WTC11 (cell line): ENCODE measurements at regions not wholly inside any gene's neighbourhood (a gene's known extent, or its start where the extent isn't known, plus 50 kb on each side); places are given as distances from the start of the nearest gene placed in this dataset.
A peak's percentile ranks its signal among the peaks of the same experiment; 100 is the strongest.
"Not testable (repeated sequence)": the region's sequence is repeated elsewhere in the genome, so short reads cannot be mapped to it uniquely, and the experiment has no call there.

Experiments
- ATAC-seq: fragments of 200-7000 bp; cut with Tn5 transposase; 2 replicates; pipeline ENCODE4 v1.10.0; 2021; ENCODE audit warnings: mild to moderate bottlenecking, moderate library complexity
- CTCF ChIA-PET: fragments of 300-600 bp; sonication (Branson Sonifier 250); formaldehyde crosslinking; loops from one replicate; lab custom pipeline; 2021; ENCODE audit warnings: antibody characterized with exemption; lab: Charles Lee
- POLR2A ChIA-PET: fragments of 350-600 bp; sonication (Branson Sonifier 250); formaldehyde crosslinking; loops from one replicate; lab custom pipeline; 2021; ENCODE audit warnings: antibody characterized with exemption; lab: Charles Lee
- DNase-seq: peaks from one replicate; pipeline ENCODE4 v3.0.0; 2021; ENCODE audit warnings: low spot score
- H3K27ac Mint-ChIP-seq: 2 replicates; pipeline ENCODE4 v1.8.0; 2021; ENCODE audit warnings: mixed read lengths
- H3K27me3 Mint-ChIP-seq: 2 replicates; pipeline ENCODE4 v1.8.0; 2021; ENCODE audit warnings: low read depth, mild to moderate bottlenecking, moderate library complexity, mixed read lengths
- H3K36me3 Mint-ChIP-seq: 2 replicates; pipeline ENCODE4 v1.8.0; 2021; ENCODE audit warnings: mixed read lengths
- H3K4me1 Mint-ChIP-seq: 2 replicates; pipeline ENCODE4 v1.8.0; 2022; ENCODE audit warnings: mixed read lengths
- H3K4me3 Mint-ChIP-seq: 2 replicates; pipeline ENCODE4 v1.8.0; 2021; ENCODE audit warnings: mild to moderate bottlenecking, moderate library complexity, mixed read lengths
- H3K9me3 Mint-ChIP-seq: 2 replicates; pipeline ENCODE4 v1.8.0; 2021; ENCODE audit warnings: mixed read lengths
- AR ChIP-seq: fragments of 250-450 bp; sonication (Bioruptor Pico); IDR thresholded peaks from 2 replicates; pipeline ENCODE4 v1.9.0; 2021; ENCODE audit warnings: mild to moderate bottlenecking
- ATF2 ChIP-seq: sonication (generic); formaldehyde crosslinking; IDR thresholded peaks from 2 replicates; pipeline ENCODE4 v1.8.1; 2022; ENCODE audit warnings: low read depth, missing genetic modification reagents, borderline replicate concordance
- CREB1 ChIP-seq: sonication (generic); formaldehyde crosslinking; IDR thresholded peaks from 2 replicates; pipeline ENCODE4 v1.8.0; 2023; ENCODE audit warnings: mild to moderate bottlenecking, missing genetic modification reagents
- E2F4 ChIP-seq: sonication (generic); formaldehyde crosslinking; IDR thresholded peaks from 2 replicates; pipeline ENCODE4 v1.8.1; 2022; ENCODE audit warnings: low read depth, mild to moderate bottlenecking, moderate library complexity, missing genetic modification reagents, borderline replicate concordance
- FOXP4 ChIP-seq: sonication (generic); formaldehyde crosslinking; IDR thresholded peaks from 2 replicates; pipeline ENCODE4 v1.8.0; 2022; ENCODE audit warnings: mild to moderate bottlenecking, missing genetic modification reagents
- GRHL2 ChIP-seq: fragments of 250-450 bp; sonication (Bioruptor Pico); IDR thresholded peaks from 2 replicates; pipeline ENCODE4 v1.8.0; 2022; ENCODE audit warnings: mild to moderate bottlenecking, moderate library complexity; ENCODE audit not compliant: insufficient replicate concordance, severe bottlenecking
- MLX ChIP-seq: sonication (generic); formaldehyde crosslinking; IDR thresholded peaks from 2 replicates; pipeline ENCODE4 v1.8.1; 2023; ENCODE audit warnings: mild to moderate bottlenecking, missing genetic modification reagents, moderate library complexity
- NFATC4 ChIP-seq: fragments of 250-450 bp; sonication (Bioruptor Pico); IDR thresholded peaks from 2 replicates; pipeline ENCODE4 v1.9.0; 2021; ENCODE audit warnings: mild to moderate bottlenecking
- NR1H2 ChIP-seq: sonication (generic); formaldehyde crosslinking; IDR thresholded peaks from 2 replicates; pipeline ENCODE4 v1.9.0; 2021; ENCODE audit warnings: mild to moderate bottlenecking, moderate library complexity, missing genetic modification reagents
- NR3C1 ChIP-seq: sonication (generic); formaldehyde crosslinking; conservative IDR thresholded peaks from 2 replicates; pipeline ENCODE4 v1.8.1; 2023; ENCODE audit warnings: low read depth, mild to moderate bottlenecking, missing genetic modification reagents
- TEAD4 ChIP-seq: sonication (generic); formaldehyde crosslinking; IDR thresholded peaks from 2 replicates; pipeline ENCODE4 v1.8.0; 2022; ENCODE audit warnings: mild to moderate bottlenecking, missing genetic modification reagents
- TP53 ChIP-seq: sonication (generic); formaldehyde crosslinking; IDR thresholded peaks from 2 replicates; pipeline ENCODE4 v1.8.1; 2023; ENCODE audit warnings: mild to moderate bottlenecking, missing genetic modification reagents
- ZNF232 ChIP-seq: sonication (generic); formaldehyde crosslinking; IDR thresholded peaks from 2 replicates; pipeline ENCODE4 v1.8.0; 2022; ENCODE audit warnings: mild to moderate bottlenecking, missing genetic modification reagents
- ZNF416 ChIP-seq: fragments of 250-450 bp; sonication (Bioruptor Pico); IDR thresholded peaks from 2 replicates; pipeline ENCODE4 v1.9.0; 2021; ENCODE audit warnings: mild to moderate bottlenecking, inconsistent platforms
- ZNF532 ChIP-seq: fragments of 250-450 bp; sonication (Bioruptor Pico); IDR thresholded peaks from 2 replicates; pipeline ENCODE4 v1.9.0; 2021; ENCODE audit warnings: mild to moderate bottlenecking, borderline replicate concordance
- ZNF671 ChIP-seq: fragments of 250-450 bp; sonication (Bioruptor Pico); IDR thresholded peaks from 2 replicates; pipeline ENCODE4 v1.8.0; 2021; ENCODE audit warnings: mild to moderate bottlenecking

GRCh38 chr14:54261283-54261682 lies 135.5 kb upstream of the CDKN3 start:
- TF ChIP-seq CREB1 (CRISPR knock-in tag) (no peak), ZNF671 (CRISPR knock-in tag) (no peak), E2F4 (CRISPR knock-in tag) (no peak), NFATC4 (no peak)

GRCh38 chr14:54266616-54267015 lies 130.2 kb upstream of the CDKN3 start:
- H3K27me3 Mint-ChIP-seq, CTCF ChIA-PET, DNase-seq, H3K9me3 Mint-ChIP-seq, H3K4me3 Mint-ChIP-seq, H3K36me3 Mint-ChIP-seq, H3K27ac Mint-ChIP-seq, ATAC-seq, POLR2A ChIA-PET, H3K4me1 Mint-ChIP-seq: not testable (repeated sequence)

More at GRCh38 chr14:54261283-54261682, 135.5 kb upstream of the CDKN3 start:
- DNase-seq (no peak), ATAC-seq (no peak; the same call in 1 of the 2 replicates)
- Mint-ChIP-seq H3K27me3 (no peaks in the 10 kb centered on the region), H3K9me3 (no peaks in the 10 kb centered on the region), H3K36me3 (no peaks in the 10 kb centered on the region), H3K4me3 (no peak overlapping the region), H3K27ac (peak overlapping the region; percentile 75; the same call in 1 of the 2 replicates), H3K4me1 (peaks cover 32% of the 10 kb centered on the region)
- ChIA-PET POLR2A (interaction anchor here (0.6 kb wide), 1 partner anchor 689 kb away, joined by 3 read pairs; no protein-coding TSS in a partner anchor), CTCF (interaction anchor here (1.1 to 2.0 kb wide), 3 partner anchors 68 to 87 kb away, joined by 3 to 10 read pairs (median 7); no protein-coding TSS in a partner anchor)

GRCh38 chr14:54267172-54267571 lies 129.6 kb upstream of the CDKN3 start:
- H3K27ac Mint-ChIP-seq: no peak overlapping the region
- H3K9me3 Mint-ChIP-seq: no peaks in the 10 kb centered on the region
- ChIA-PET CTCF (interaction anchor here (1.0 kb wide), 1 partner anchor 92 kb away, joined by 3 read pairs; no protein-coding TSS in a partner anchor), POLR2A (no interaction called here)
- ATAC-seq (no peak), DNase-seq (no peak)
- H3K36me3 Mint-ChIP-seq: no peaks in the 10 kb centered on the region
- no peaks in the 10 kb centered on the region for H3K4me1 Mint-ChIP-seq
- TF ChIP-seq AR: no peak
- TF ChIP-seq ZNF532 (CRISPR knock-in tag): no peak
- TF ChIP-seq NR1H2 (CRISPR knock-in tag): no peak
- no peak for TF ChIP-seq ZNF671 (CRISPR knock-in tag)
- TF ChIP-seq MLX (CRISPR knock-in tag): no peak
- no peak for TF ChIP-seq ATF2 (CRISPR knock-in tag)
- TF ChIP-seq FOXP4 (CRISPR knock-in tag): no peak
- no peak for TF ChIP-seq GRHL2 (CRISPR knock-in tag)
- no peak for TF ChIP-seq ZNF232
- no peak for TF ChIP-seq TP53 (CRISPR knock-in tag)
- TF ChIP-seq NR3C1 (CRISPR knock-in tag): no peak
- no peak for TF ChIP-seq TEAD4 (CRISPR knock-in tag)
- TF ChIP-seq ZNF416: no peak
- H3K27me3 Mint-ChIP-seq: no peaks in the 10 kb centered on the region
- no peak overlapping the region for H3K4me3 Mint-ChIP-seq
